Panc1 (cell line): ENCODE measurements at regions not wholly inside any gene's neighbourhood (a gene's known extent, or its start where the extent isn't known, plus 50 kb on each side); places are given as distances from the start of the nearest gene placed in this dataset.

Experiments used
- ATAC-seq: fragments of 200-7000 bp; cut with Tn5 transposase; 2 replicates; pipeline ENCODE4 v1.9.1; 2020; ENCODE audit warnings: mild to moderate bottlenecking, moderate library complexity
- BruUV-seq: library from RNA; stranded (reverse); fragments of 400-500 nt; replicated peaks from 2 replicates; lab custom pipeline; 2021; lab: Mats Ljungman, UMichigan
- CTCF ChIA-PET: fragments of 300-600 bp; sonication (Branson Sonifier 250); formaldehyde crosslinking; loops from one replicate; lab custom pipeline; 2022; ENCODE audit warnings: antibody characterized with exemption; lab: Charles Lee
- POLR2A ChIA-PET: fragments of 300-600 bp; sonication (Branson Sonifier 250); formaldehyde crosslinking; loops from one replicate; lab custom pipeline; 2022; ENCODE audit warnings: antibody characterized with exemption; lab: Charles Lee
- DNase-seq: peaks from one replicate; pipeline ENCODE4 v3.0.0-alpha.2; 2010; ENCODE audit warnings: low read depth, low spot score
- H3K27ac ChIP-seq: 2 replicates; pipeline ENCODE4 v1.5.1; 2011; ENCODE audit warnings: mild to moderate bottlenecking, low read length, inconsistent platforms
- H3K27me3 ChIP-seq: fragments of 200-500 bp; sonication (Bioruptor generic); 2 replicates; pipeline ENCODE4 v1.6.0; 2014; ENCODE audit warnings: low read length, inconsistent platforms; ENCODE audit not compliant: control insufficient read depth, insufficient read depth
- H3K36me3 ChIP-seq: fragments of 200-500 bp; sonication (Bioruptor generic); 2 replicates; pipeline ENCODE4 v1.5.1; 2014; ENCODE audit warnings: inconsistent platforms, mild to moderate bottlenecking, low read length, moderate library complexity; ENCODE audit not compliant: control insufficient read depth, insufficient read depth
- H3K4me1 ChIP-seq: 2 replicates; pipeline ENCODE4 v1.5.1; 2011; ENCODE audit warnings: inconsistent platforms, mild to moderate bottlenecking, low read length, moderate library complexity; ENCODE audit not compliant: control insufficient read depth, insufficient read depth
- H3K4me3 ChIP-seq, 2 experiments: 2 replicates each; pipeline ENCODE4 v1.5.1; 2011 to 2012; ENCODE audit warnings: low read depth in 2 of 2, low read length in 2 of 2, mild to moderate bottlenecking in 2 of 2, inconsistent platforms in 1 of 2, moderate library complexity in 1 of 2
- H3K9me3 ChIP-seq: fragments of 200-500 bp; sonication (Bioruptor generic); 2 replicates; pipeline ENCODE4 v1.5.1; 2014; ENCODE audit warnings: low read depth, mild to moderate bottlenecking, inconsistent platforms, low read length, moderate library complexity; ENCODE audit not compliant: control insufficient read depth, insufficient read depth
- CTCF ChIP-seq: fragments of 450-650 bp; IDR thresholded peaks from 2 replicates; pipeline ENCODE4 v1.5.1; 2017; ENCODE audit warnings: mild to moderate bottlenecking
- POLR2AphosphoS5 ChIP-seq: IDR thresholded peaks from 2 replicates; pipeline ENCODE4 v1.6.1; 2012; ENCODE audit warnings: mild to moderate bottlenecking, low read depth, low read length, moderate library complexity
- REST ChIP-seq, 2 experiments: IDR thresholded peaks; 2 replicates each; pipeline ENCODE4 v1.6.1; 2011 to 2012; ENCODE audit warnings: low read depth in 2 of 2, control low read depth in 1 of 2, low read length in 1 of 2, mild to moderate bottlenecking in 1 of 2, moderate library complexity in 1 of 2; ENCODE audit not compliant: insufficient read depth in 1 of 2
- SIN3A ChIP-seq: IDR thresholded peaks from 2 replicates; pipeline ENCODE4 v1.6.1; 2012; ENCODE audit warnings: low read depth, mild to moderate bottlenecking, low read length, moderate library complexity, borderline replicate concordance; ENCODE audit not compliant: insufficient read depth
- TCF7L2 ChIP-seq: IDR thresholded peaks from 2 replicates; pipeline ENCODE4 v1.6.1; 2011; ENCODE audit warnings: mild to moderate bottlenecking, low read depth, low read length, inconsistent platforms
- in situ Hi-C: cut with HindIII; loops from 2 replicates; pipeline ENCODE4 v1.10.0; 2016; ENCODE audit warnings: low sequenced_read_pairs, low pct_unique_long_range_greater_than_20kb
- intact Hi-C: fragments of 100-400 bp; cut with micrococcal nuclease; formaldehyde crosslinking; loops from one replicate; pipeline ENCODE4 v1.10.0; 2022; ENCODE audit not compliant: unreplicated experiment

- ChIA-PET CTCF (no interaction called here), POLR2A (no interaction called here)
- in situ Hi-C loops = no loop called here
- no peak for DNase-seq
- TF ChIP-seq POLR2AphosphoS5 = no peak
- no peak for TF ChIP-seq REST (IDR thresholded peaks at IDR 0.05; ENCODE audit: insufficient read depth in 1 of 2, low read depth in 2 of 2, low read length in 1 of 2)
- intact Hi-C loops = no loop called here
- no peaks in the 10 kb centered on the region for H3K27me3 ChIP-seq
- H3K36me3 ChIP-seq = no peaks in the 10 kb centered on the region
- BruUV-seq = no TSS peak
- H3K4me3 ChIP-seq = no peak overlapping the region
- H3K4me1 ChIP-seq = no peaks in the 10 kb centered on the region
- no peak for ATAC-seq
- H3K27ac ChIP-seq = no peak overlapping the region
- H3K9me3 ChIP-seq = no peaks in the 10 kb centered on the region
Measured at GRCh38 chr15:31444844-31445243, 118.2 kb downstream of the KLF13 start.

- CTCF ChIA-PET = no interaction called here
- intact Hi-C loops = no loop called here
- no peaks in the 10 kb centered on the region for H3K9me3 ChIP-seq
- DNase-seq (no peak), ATAC-seq (no peak)
- H3K36me3 ChIP-seq = no peaks in the 10 kb centered on the region
- H3K27ac ChIP-seq = no peak overlapping the region
- H3K27me3 ChIP-seq = no peaks in the 10 kb centered on the region
- POLR2A ChIA-PET = no interaction called here
- in situ Hi-C loops = no loop called here
- H3K4me1 ChIP-seq = no peaks in the 10 kb centered on the region
- BruUV-seq = no TSS peak
- H3K4me3 ChIP-seq = no peak overlapping the region
- TF ChIP-seq TCF7L2 (no peak), POLR2AphosphoS5 (no peak), REST (IDR thresholded peaks at IDR 0.05; ENCODE audit: insufficient read depth in 1 of 2, low read depth in 2 of 2, low read length in 1 of 2) (no peak), CTCF (no peak), SIN3A (no peak)
Measured at GRCh38 chr15:31446546-31446945, 119.9 kb downstream of the KLF13 start.
